Left lung (tissue), 4 donors: ENCODE measurements at regions not wholly inside any gene's neighbourhood (a gene's known extent, or its start where the extent isn't known, plus 50 kb on each side); places are given as distances from the start of the nearest gene placed in this dataset.

Experiments
- ATAC-seq: fragments of 200-7000 bp; cut with Tn5 transposase; one replicate; pipeline ENCODE4 v1.9.1; 2020; ENCODE audit warnings: moderate library complexity
- DNase-seq, 4 donors: peaks; one replicate each; pipeline ENCODE4 v3.0.0-alpha.2; 2013 to 2020
- H3K27ac ChIP-seq, 2 donors: fragments of 200-600 bp; sonication (generic) in 1 of 2; one replicate each; pipeline versions ENCODE4 v1.5.0 to v1.8.0; 2020 to 2021
- H3K27me3 ChIP-seq, 2 donors: fragments of 200-600 bp; sonication (generic) in 1 of 2; one replicate each; pipeline versions ENCODE4 v1.5.0 to v1.8.0; 2020 to 2021
- H3K36me3 ChIP-seq, 2 donors: fragments of 200-600 bp; sonication (generic) in 1 of 2; one replicate each; pipeline versions ENCODE4 v1.5.0 to v1.8.0; 2020 to 2021
- H3K4me1 ChIP-seq, 2 donors: fragments of 200-600 bp; one replicate each; pipeline ENCODE4 v1.8.0; 2021
- H3K4me3 ChIP-seq, 2 donors: fragments of 200-600 bp; sonication (generic) in 1 of 2; one replicate each; pipeline versions ENCODE4 v1.5.0 to v1.8.0; 2020 to 2021; ENCODE audit warnings: mild to moderate bottlenecking in 1 of 2
- H3K9me3 ChIP-seq, 2 donors: fragments of 200-600 bp; sonication (generic) in 1 of 2; one replicate each; pipeline versions ENCODE4 v1.5.0 to v1.8.0; 2020 to 2021
- CTCF ChIP-seq, 2 donors: fragments of 200-600 bp; sonication (generic) in 1 of 2; IDR thresholded peaks; one replicate each; pipeline versions ENCODE4 v1.5.0 to v1.8.0; 2021; ENCODE audit warnings: antibody characterized with exemption in 2 of 2
- intact Hi-C, 2 donors: fragments of 100-400 bp; cut with DNase I; formaldehyde crosslinking; loops; one replicate each; pipeline versions ENCODE4 v1.11.2 to v1.14.2; 2022
- donor health status: DM: no; HTN: yes; CAD: no.
- donor health status: DM: no; HTN: no; CAD: no.

DNA sequence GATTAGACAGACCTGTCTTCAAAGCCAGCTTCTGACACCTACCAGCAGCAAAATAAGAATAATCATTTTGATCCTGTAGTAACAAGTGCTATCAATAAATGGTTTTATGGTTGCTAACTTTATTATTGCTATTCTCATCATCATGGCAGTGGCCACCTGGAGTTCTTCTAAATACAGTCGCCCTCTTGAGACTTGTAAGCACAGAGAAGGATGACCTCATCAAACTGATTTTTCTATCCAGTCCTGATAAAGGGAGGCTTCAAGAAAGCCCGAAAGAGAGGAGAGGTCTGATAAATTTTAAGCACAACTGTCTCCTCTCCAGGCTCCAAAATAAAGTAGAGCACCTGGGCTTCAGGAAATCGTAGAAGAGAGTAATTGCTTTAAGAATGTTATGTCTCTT, 286.4 kb downstream of the USP46 start:
- no peak for TF ChIP-seq CTCF (IDR thresholded peaks at IDR 0.05)
- H3K4me1 ChIP-seq, result no peaks in the 10 kb centered on the region
- no peaks in the 10 kb centered on the region for H3K27me3 ChIP-seq
- H3K27ac ChIP-seq, result no peak overlapping the region
- no peaks in the 10 kb centered on the region for H3K36me3 ChIP-seq
- H3K9me3 ChIP-seq, result no peaks in the 10 kb centered on the region
- ATAC-seq (no peak), DNase-seq (no peak)
- intact Hi-C loops, result loop anchor here in 1 of 2 donors (10.0 kb wide), 1 partner anchor 612 kb away; no protein-coding TSS in a partner anchor
- H3K4me3 ChIP-seq, result no peak overlapping the region

GRCh38 chr4:52373650-52374049, 285.5 kb downstream of the USP46 start:
- DNase-seq (no peak), ATAC-seq (no peak)
- H3K36me3 ChIP-seq, result no peaks in the 10 kb centered on the region
- H3K4me1 ChIP-seq, result no peaks in the 10 kb centered on the region
- intact Hi-C loops, result loop anchor here in 1 of 2 donors (10.0 kb wide), 1 partner anchor 611 kb away; no protein-coding TSS in a partner anchor
- no peaks in the 10 kb centered on the region for H3K27me3 ChIP-seq
- H3K27ac ChIP-seq, result no peak overlapping the region
- H3K4me3 ChIP-seq, result no peak overlapping the region
- no peaks in the 10 kb centered on the region for H3K9me3 ChIP-seq
- TF ChIP-seq CTCF (IDR thresholded peaks at IDR 0.05), result no peak

GRCh38 chr4:52374877-52375276, 284.2 kb downstream of the USP46 start:
- TF ChIP-seq CTCF (IDR thresholded peaks at IDR 0.05), result no peak
- Histone ChIP-seq H3K4me1 (no peaks in the 10 kb centered on the region), H3K27me3 (no peaks in the 10 kb centered on the region), H3K27ac (no peak overlapping the region), H3K36me3 (no peaks in the 10 kb centered on the region), H3K4me3 (no peak overlapping the region), H3K9me3 (no peaks in the 10 kb centered on the region)
- ATAC-seq (no peak), DNase-seq (no peak)
- intact Hi-C loops, result loop anchor here in 1 of 2 donors (10.0 kb wide), 1 partner anchor 610 kb away; no protein-coding TSS in a partner anchor

- peak; percentile 30 to 49 for TF ChIP-seq CTCF (IDR thresholded peaks at IDR 0.05)
- DNase-seq (peak in 2 of 4 donors; percentile 51 to 58), ATAC-seq (peak; percentile 21)
- Histone ChIP-seq H3K9me3 (no peaks in the 10 kb centered on the region), H3K27ac (no peak overlapping the region), H3K4me1 (no peaks in the 10 kb centered on the region), H3K4me3 (no peak overlapping the region), H3K27me3 (no peaks in the 10 kb centered on the region), H3K36me3 (no peaks in the 10 kb centered on the region)
- intact Hi-C loops, result loop anchor here in 1 of 2 donors (10.0 kb wide), 1 partner anchor 609 kb away; no protein-coding TSS in a partner anchor
These were observed 282.9 kb downstream of the USP46 start for GRCh38 chr4:52376132-52376704.

DNA sequence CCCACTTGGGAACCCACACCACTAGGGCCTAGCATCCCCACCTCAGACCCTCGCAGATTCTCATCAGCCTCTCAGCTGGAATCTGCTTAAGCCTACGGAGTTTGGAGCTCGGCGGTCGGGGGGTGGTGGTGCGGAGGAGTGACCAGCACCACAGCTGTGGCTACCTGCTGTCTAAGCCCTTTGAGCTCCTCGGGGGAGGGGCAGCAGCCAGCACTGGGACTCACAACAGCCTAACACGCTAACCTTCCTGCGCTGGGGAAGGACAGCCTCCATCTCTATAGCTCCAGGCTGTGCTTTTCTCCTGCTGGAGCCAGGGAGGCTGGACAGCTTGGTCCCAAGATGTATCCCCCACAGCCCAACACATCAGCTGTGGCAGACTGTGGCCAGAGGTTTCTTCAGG, 281.5 kb downstream of the USP46 start:
- no peaks in the 10 kb centered on the region for H3K27me3 ChIP-seq
- peak in 1 of 4 donors; percentile 52 for DNase-seq
- no peak for TF ChIP-seq CTCF (IDR thresholded peaks at IDR 0.05)
- intact Hi-C loops, result loop anchor here in 1 of 2 donors (10.0 kb wide), 1 partner anchor 607 kb away; no protein-coding TSS in a partner anchor
- no peaks in the 10 kb centered on the region for H3K9me3 ChIP-seq
- ATAC-seq, result no peak
- H3K4me3 ChIP-seq, result no peak overlapping the region
- no peak overlapping the region for H3K27ac ChIP-seq
- no peaks in the 10 kb centered on the region for H3K4me1 ChIP-seq
- H3K36me3 ChIP-seq, result no peaks in the 10 kb centered on the region
